Mammary epithelial cell (primary cell): ENCODE measurements at regions not wholly inside any gene's neighbourhood (a gene's known extent, or its start where the extent isn't known, plus 50 kb on each side); places are given as distances from the start of the nearest gene placed in this dataset.

Experiments
- EZH2 ChIP-seq: IDR thresholded peaks from 2 replicates; pipeline ENCODE4 v1.6.1; 2012; ENCODE audit warnings: low read length, inconsistent platforms, borderline replicate concordance
- TF ChIP-seq, protein P1 (sequence below), 2 donors: IDR thresholded peaks in 1 of 2; conservative IDR thresholded peaks in 1 of 2; 2 replicates each; pipeline ENCODE4 v1.5.1; 2011 to 2012; ENCODE audit warnings: inconsistent platforms in 2 of 2, low read length in 2 of 2, mild to moderate bottlenecking in 2 of 2, control low read depth in 1 of 2, low read depth in 1 of 2; ENCODE audit not compliant: insufficient read depth in 1 of 2; ENCODE audit errors: extremely low read depth in 1 of 2

DNA sequence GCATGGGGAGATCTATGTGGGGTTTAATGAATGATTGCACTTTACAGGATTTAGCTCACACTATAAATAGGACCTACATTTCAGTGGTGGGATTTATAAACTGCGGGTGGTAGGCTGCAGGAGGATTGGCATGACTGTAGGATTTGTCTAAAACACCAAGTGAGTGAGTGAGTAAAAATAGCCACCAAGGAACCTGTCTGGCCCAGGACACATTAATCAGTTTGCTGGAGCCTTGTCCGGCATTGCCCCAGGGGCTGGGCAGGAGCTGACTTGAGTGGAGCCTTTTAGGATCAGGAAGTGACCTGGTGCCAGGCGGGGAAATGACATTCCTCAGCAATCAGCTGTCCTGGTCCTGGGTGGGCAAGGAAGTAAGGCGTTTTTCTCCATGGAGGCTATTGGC, 193.9 kb upstream of the ADRA1D start:
- TF ChIP-seq, protein P1, sequence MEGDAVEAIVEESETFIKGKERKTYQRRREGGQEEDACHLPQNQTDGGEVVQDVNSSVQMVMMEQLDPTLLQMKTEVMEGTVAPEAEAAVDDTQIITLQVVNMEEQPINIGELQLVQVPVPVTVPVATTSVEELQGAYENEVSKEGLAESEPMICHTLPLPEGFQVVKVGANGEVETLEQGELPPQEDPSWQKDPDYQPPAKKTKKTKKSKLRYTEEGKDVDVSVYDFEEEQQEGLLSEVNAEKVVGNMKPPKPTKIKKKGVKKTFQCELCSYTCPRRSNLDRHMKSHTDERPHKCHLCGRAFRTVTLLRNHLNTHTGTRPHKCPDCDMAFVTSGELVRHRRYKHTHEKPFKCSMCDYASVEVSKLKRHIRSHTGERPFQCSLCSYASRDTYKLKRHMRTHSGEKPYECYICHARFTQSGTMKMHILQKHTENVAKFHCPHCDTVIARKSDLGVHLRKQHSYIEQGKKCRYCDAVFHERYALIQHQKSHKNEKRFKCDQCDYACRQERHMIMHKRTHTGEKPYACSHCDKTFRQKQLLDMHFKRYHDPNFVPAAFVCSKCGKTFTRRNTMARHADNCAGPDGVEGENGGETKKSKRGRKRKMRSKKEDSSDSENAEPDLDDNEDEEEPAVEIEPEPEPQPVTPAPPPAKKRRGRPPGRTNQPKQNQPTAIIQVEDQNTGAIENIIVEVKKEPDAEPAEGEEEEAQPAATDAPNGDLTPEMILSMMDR (conservative IDR thresholded peaks at IDR 0.05 in 1 of 2, IDR thresholded peaks at IDR 0.05 in 1 of 2; ENCODE audit: extremely low read depth in 1 of 2, insufficient read depth in 1 of 2, low read depth in 1 of 2, low read length in 2 of 2): no peak
- no peak for TF ChIP-seq EZH2
